ENCODE measurements at regions not wholly inside any gene's neighbourhood (a gene's known extent, or its start where the extent isn't known, plus 50 kb on each side); places are given as distances from the start of the nearest gene placed in this dataset.

- Mint-ChIP-seq H3K27me3 (ENCODE audit: low read depth in 3 of 3) (peaks cover 0 to 2% (median 1%) of the 10 kb centered on the region in 3 donors), H3K4me1 (no peaks in the 10 kb centered on the region), H3K4me3 (no peak overlapping the region), H3K9me3 (peaks cover 0 to 3% (median 0%) of the 10 kb centered on the region in 7 donors), H3K27ac (no peak overlapping the region), H3K36me3 (no peaks in the 10 kb centered on the region)
- WGBS (ENCODE audit: insufficient coverage): 60% methylated on average over 1 of the region's 2 CpGs
- Histone ChIP-seq H3K9ac (ENCODE audit: insufficient read depth, low read length, poor library complexity, severe bottlenecking) (no peak overlapping the region), H3K27me3 (ENCODE audit: control insufficient read depth in 2 of 2, insufficient read depth in 2 of 2, low read length in 2 of 2) (no peaks in the 10 kb centered on the region), H2AFZ (ENCODE audit: insufficient read depth, low read depth, low read length, poor library complexity, severe bottlenecking) (no peak overlapping the region), H3K4me1 (ENCODE audit: control insufficient read depth in 1 of 2, insufficient read depth in 2 of 2, low read length in 2 of 2) (no peaks in the 10 kb centered on the region), H3K4me2 (replicated peaks; ENCODE audit: extremely low read depth, low read length, poor library complexity, severe bottlenecking) (no peak overlapping the region), H3K9me3 (replicated peaks in 1 of 2; ENCODE audit: control insufficient read depth in 1 of 2, insufficient read depth in 1 of 2, low read length in 2 of 2) (no peaks in the 10 kb centered on the region), H3K79me2 (ENCODE audit: insufficient read depth, low read length) (no peaks in the 10 kb centered on the region), H3K4me3 (replicated peaks in 1 of 3; ENCODE audit: low read depth in 2 of 3, low read length in 3 of 3) (no peak overlapping the region), H4K20me1 (ENCODE audit: insufficient read depth, low read length) (no peaks in the 10 kb centered on the region), H3K27ac (ENCODE audit: low read depth in 1 of 2, low read length in 2 of 2) (no peak overlapping the region), H3K36me3 (replicated peaks in 1 of 2; ENCODE audit: control insufficient read depth in 1 of 2, insufficient read depth in 2 of 2, low read length in 2 of 2) (no peaks in the 10 kb centered on the region)
- no peak for DNase-seq
- intact Hi-C loops (cut with micrococcal nuclease): no loop called here
- TF ChIP-seq CTCF (IDR thresholded peaks at IDR 0.05): no peak
These were observed 62.7 kb upstream of the DAPP1 start for GRCh38 chr4:99753931-99754330.

GRCh38 chr4:99749445-99750391 is 66.9 kb upstream of the DAPP1 start:
- H3K4me1 ChIP-seq (ENCODE audit: control insufficient read depth in 1 of 2, insufficient read depth in 2 of 2, low read length in 2 of 2): no peaks in the 10 kb centered on the region
- Mint-ChIP-seq H3K27me3 (ENCODE audit: low read depth in 3 of 3) (peaks cover 0 to 2% (median 1%) of the 10 kb centered on the region in 3 donors), H3K9me3 (peaks cover 0 to 6% (median 0%) of the 10 kb centered on the region in 7 donors), H3K36me3 (no peaks in the 10 kb centered on the region), H3K4me1 (no peaks in the 10 kb centered on the region), H3K4me3 (no peak overlapping the region), H3K27ac (no peak overlapping the region)
- no peaks in the 10 kb centered on the region for H3K79me2 ChIP-seq (ENCODE audit: insufficient read depth, low read length)
- H3K4me3 ChIP-seq (replicated peaks in 1 of 3; ENCODE audit: low read depth in 2 of 3, low read length in 3 of 3): no peak overlapping the region
- H3K27ac ChIP-seq (ENCODE audit: low read depth in 1 of 2, low read length in 2 of 2): no peak overlapping the region
- no peaks in the 10 kb centered on the region for H3K36me3 ChIP-seq (replicated peaks in 1 of 2; ENCODE audit: control insufficient read depth in 1 of 2, insufficient read depth in 2 of 2, low read length in 2 of 2)
- TF ChIP-seq CTCF (IDR thresholded peaks at IDR 0.05): no peak
- no peak overlapping the region for H3K4me2 ChIP-seq (replicated peaks; ENCODE audit: extremely low read depth, low read length, poor library complexity, severe bottlenecking)
- H3K9me3 ChIP-seq (replicated peaks in 1 of 2; ENCODE audit: control insufficient read depth in 1 of 2, insufficient read depth in 1 of 2, low read length in 2 of 2): no peaks in the 10 kb centered on the region
- WGBS (ENCODE audit: insufficient coverage): 100% methylated on average over 3 of the region's 4 CpGs
- H3K27me3 ChIP-seq (ENCODE audit: control insufficient read depth in 2 of 2, insufficient read depth in 2 of 2, low read length in 2 of 2): no peaks in the 10 kb centered on the region
- intact Hi-C loops (cut with micrococcal nuclease): no loop called here
- H2AFZ ChIP-seq (ENCODE audit: insufficient read depth, low read depth, low read length, poor library complexity, severe bottlenecking): no peak overlapping the region
- H3K9ac ChIP-seq (ENCODE audit: insufficient read depth, low read length, poor library complexity, severe bottlenecking): no peak overlapping the region
- H4K20me1 ChIP-seq (ENCODE audit: insufficient read depth, low read length): no peaks in the 10 kb centered on the region
- no peak for DNase-seq

Data from CD14-positive monocyte (primary cell).